CD8-positive, alpha-beta memory T cell (primary cell): ENCODE measurements at regions not wholly inside any gene's neighbourhood (a gene's known extent, or its start where the extent isn't known, plus 50 kb on each side); places are given as distances from the start of the nearest gene placed in this dataset.

Experiments
- CTCF ChIA-PET: fragments of 350-600 bp; sonication (Branson Sonifier 250); formaldehyde crosslinking; loops from one replicate; lab custom pipeline; 2021; ENCODE audit warnings: antibody characterized with exemption; lab: Charles Lee
- POLR2A ChIA-PET: fragments of 350-600 bp; sonication (Branson Sonifier 250); formaldehyde crosslinking; loops from one replicate; lab custom pipeline; 2021; ENCODE audit warnings: antibody characterized with exemption; lab: Charles Lee
- DNase-seq, 5 donors: peaks; one replicate each; pipeline versions ENCODE4 v3.0.0 to v3.0.0-alpha.2; 2020 to 2022; ENCODE audit warnings: mixed read lengths in 1 of 5
- H3K27ac ChIP-seq: one replicate; pipeline ENCODE4 v1.7.0; 2013; ENCODE audit warnings: low read depth, mild to moderate bottlenecking, low read length, moderate library complexity
- H3K27me3 ChIP-seq: 2 replicates; pipeline ENCODE4 v1.7.0; 2013; ENCODE audit warnings: low read length, mild to moderate bottlenecking; ENCODE audit not compliant: insufficient read depth, poor library complexity, severe bottlenecking
- H3K36me3 ChIP-seq: 2 replicates; pipeline ENCODE4 v1.7.0; 2013; ENCODE audit warnings: mild to moderate bottlenecking, low read length, moderate library complexity; ENCODE audit not compliant: insufficient read depth
- H3K4me1 ChIP-seq: 2 replicates; pipeline ENCODE4 v1.7.0; 2013; ENCODE audit warnings: mild to moderate bottlenecking, low read length, moderate library complexity; ENCODE audit not compliant: insufficient read depth
- H3K4me3 ChIP-seq: 2 replicates; pipeline ENCODE4 v1.7.0; 2013; ENCODE audit warnings: mild to moderate bottlenecking, low read length
- H3K9me3 ChIP-seq: 2 replicates; pipeline ENCODE4 v1.7.0; 2013; ENCODE audit warnings: mild to moderate bottlenecking, low read length
- H3K27ac Mint-ChIP-seq, 8 donors: one replicate each; pipeline ENCODE4 v1.8.0; 2020 to 2021; ENCODE audit warnings: mixed read lengths in 8 of 8, mild to moderate bottlenecking in 6 of 8, inconsistent platforms in 3 of 8, moderate library complexity in 3 of 8
- H3K27me3 Mint-ChIP-seq, 2 donors: one replicate each; pipeline ENCODE4 v1.8.0; 2020 to 2021; ENCODE audit warnings: mixed read lengths in 2 of 2, mild to moderate bottlenecking in 1 of 2, moderate library complexity in 1 of 2
- H3K36me3 Mint-ChIP-seq, 3 donors: one replicate each; pipeline ENCODE4 v1.8.0; 2020 to 2021; ENCODE audit warnings: mixed read lengths in 3 of 3, inconsistent platforms in 1 of 3, mild to moderate bottlenecking in 1 of 3
- H3K4me1 Mint-ChIP-seq, 3 donors: one replicate each; pipeline ENCODE4 v1.8.0; 2020 to 2021; ENCODE audit warnings: mixed read lengths in 3 of 3, inconsistent platforms in 1 of 3, mild to moderate bottlenecking in 1 of 3
- H3K4me3 Mint-ChIP-seq, 7 donors: one replicate each; pipeline ENCODE4 v1.8.0; 2020 to 2021; ENCODE audit warnings: mixed read lengths in 7 of 7, mild to moderate bottlenecking in 6 of 7, moderate library complexity in 4 of 7, inconsistent platforms in 2 of 7
- H3K9me3 Mint-ChIP-seq, 5 donors: one replicate each; pipeline ENCODE4 v1.8.0; 2020 to 2022; ENCODE audit warnings: mixed read lengths in 5 of 5, mild to moderate bottlenecking in 3 of 5, moderate library complexity in 2 of 5, inconsistent platforms in 1 of 5

- Mint-ChIP-seq H3K4me1 (no peaks in the 10 kb centered on the region), H3K9me3 (peaks cover 13 to 33% (median 18%) of the 10 kb centered on the region in 5 donors), H3K4me3 (no peak overlapping the region), H3K27ac (no peak overlapping the region), H3K27me3 (peaks cover 0 to 2% of the 10 kb centered on the region in 2 donors), H3K36me3 (peaks cover 0 to 2% (median 0%) of the 10 kb centered on the region in 3 donors)
- Histone ChIP-seq H3K27ac (no peak overlapping the region), H3K36me3 (no peaks in the 10 kb centered on the region), H3K9me3 (no peaks in the 10 kb centered on the region), H3K4me1 (no peaks in the 10 kb centered on the region), H3K4me3 (no peak overlapping the region), H3K27me3 (no peaks in the 10 kb centered on the region)
- DNase-seq: no peak
- CTCF ChIA-PET: no interaction called here
- POLR2A ChIA-PET: no interaction called here
These were observed 492.8 kb upstream of the NR3C2 start for GRCh38 chr4:148934926-148935578.

DNA sequence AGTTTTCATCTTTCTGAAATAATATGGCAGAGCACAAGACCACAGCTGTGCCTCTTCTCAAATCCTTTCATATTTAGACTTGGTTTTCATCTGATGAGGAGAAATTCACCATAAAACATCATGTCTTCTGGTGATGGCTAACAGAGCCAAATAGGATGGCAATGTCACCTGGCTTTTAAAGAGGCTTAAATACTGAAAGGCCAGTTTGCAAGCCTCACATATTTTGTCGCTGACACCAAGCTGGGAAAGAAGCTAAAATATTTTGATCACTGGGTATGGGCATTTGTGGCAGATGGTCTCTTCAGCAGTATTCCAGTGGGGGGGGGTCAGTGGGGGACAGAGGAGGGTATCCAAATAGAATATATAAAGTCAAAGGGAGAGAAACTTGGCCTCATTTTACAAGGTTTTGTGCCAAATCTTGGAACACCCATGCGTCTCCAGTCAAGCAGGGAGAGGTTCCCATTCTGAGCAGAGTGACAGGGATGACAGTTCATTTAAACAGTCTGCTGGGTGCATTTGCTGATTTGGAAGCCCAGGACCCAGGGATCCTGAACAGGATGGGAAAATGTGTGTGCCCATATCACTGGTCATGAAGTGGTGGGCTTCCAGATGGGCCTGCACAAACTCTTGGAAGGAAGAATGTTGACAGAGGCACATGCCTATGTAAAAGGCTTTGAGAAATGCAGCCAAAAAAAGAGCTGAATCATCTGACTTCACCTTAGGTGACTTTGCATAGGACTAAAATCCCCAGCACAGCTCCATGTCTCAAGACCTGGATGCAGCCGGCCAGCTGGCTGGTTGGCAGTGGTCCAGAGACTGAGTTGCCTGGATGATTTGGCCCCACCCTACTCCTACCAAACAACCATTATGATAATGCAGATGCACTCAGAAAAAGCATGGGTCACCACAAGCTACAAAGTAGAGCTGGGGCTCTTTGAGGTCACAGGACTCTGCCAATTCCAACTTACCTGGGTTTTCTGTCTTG lies 484.4 kb upstream of the NR3C2 start:
- H3K27me3 Mint-ChIP-seq: no peaks in the 10 kb centered on the region
- Histone ChIP-seq H3K9me3 (no peaks in the 10 kb centered on the region), H3K27me3 (no peaks in the 10 kb centered on the region), H3K4me3 (no peak overlapping the region), H3K36me3 (no peaks in the 10 kb centered on the region), H3K27ac (no peak overlapping the region), H3K4me1 (no peaks in the 10 kb centered on the region)
- no peak for DNase-seq
- H3K4me3 Mint-ChIP-seq: no peak overlapping the region
- H3K27ac Mint-ChIP-seq: no peak overlapping the region
- ChIA-PET POLR2A (no interaction called here), CTCF (interaction anchor here (0.9 kb wide), 1 partner anchor 19 kb away, joined by 3 read pairs; no protein-coding TSS in a partner anchor)
- peaks cover 19 to 28% (median 22%) of the 10 kb centered on the region in 5 donors for H3K9me3 Mint-ChIP-seq
- H3K36me3 Mint-ChIP-seq: peaks cover 0 to 5% (median 0%) of the 10 kb centered on the region in 3 donors
- no peaks in the 10 kb centered on the region for H3K4me1 Mint-ChIP-seq

DNA sequence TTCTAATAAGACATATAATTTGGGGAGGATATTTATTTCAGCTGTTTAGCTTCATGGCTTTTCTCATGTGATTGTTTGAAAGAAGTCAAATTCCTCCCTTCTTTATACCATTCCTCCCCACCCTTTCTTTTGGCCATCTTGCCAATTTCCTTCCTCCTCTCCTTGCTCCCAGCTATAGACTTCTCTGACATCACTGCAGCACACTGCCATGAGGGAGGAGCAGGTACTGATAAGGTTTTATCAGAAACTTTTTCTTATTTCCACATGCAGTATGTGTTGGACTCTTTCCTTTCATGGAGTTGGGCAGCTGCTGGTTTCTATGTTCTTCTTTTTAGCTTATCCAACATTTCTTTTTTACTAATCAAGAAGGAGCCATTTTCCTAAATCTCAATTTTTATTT lies 481.7 kb upstream of the NR3C2 start:
- POLR2A ChIA-PET: no interaction called here
- CTCF ChIA-PET: no interaction called here
- no peak for DNase-seq

DNA sequence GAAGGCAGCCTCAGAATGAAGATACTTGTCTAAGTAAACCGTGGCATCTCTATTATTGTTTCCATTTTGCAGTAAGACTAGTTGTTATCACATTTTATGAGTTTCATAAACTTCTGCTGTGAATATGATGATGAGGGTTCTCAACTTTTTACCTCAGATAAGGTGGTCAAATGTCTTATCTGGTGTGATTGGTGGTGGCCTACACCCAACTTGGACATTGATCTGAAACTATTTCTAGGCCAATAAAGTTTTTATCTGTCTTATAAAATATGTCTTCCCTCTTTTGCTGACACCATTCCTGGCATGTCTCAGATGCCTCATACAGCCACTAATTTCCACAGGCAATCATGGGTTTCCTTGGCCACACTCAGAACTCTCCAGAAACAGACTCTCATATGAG lies 480.3 kb upstream of the NR3C2 start:
- Histone ChIP-seq H3K27me3 (no peaks in the 10 kb centered on the region), H3K36me3 (no peaks in the 10 kb centered on the region), H3K4me3 (no peak overlapping the region), H3K27ac (no peak overlapping the region), H3K9me3 (no peaks in the 10 kb centered on the region), H3K4me1 (no peaks in the 10 kb centered on the region)
- Mint-ChIP-seq H3K4me3 (no peak overlapping the region), H3K27me3 (no peaks in the 10 kb centered on the region), H3K4me1 (no peaks in the 10 kb centered on the region), H3K9me3 (peaks cover 0 to 2% (median 0%) of the 10 kb centered on the region in 5 donors), H3K27ac (no peak overlapping the region), H3K36me3 (no peaks in the 10 kb centered on the region)
- POLR2A ChIA-PET: no interaction called here
- CTCF ChIA-PET: no interaction called here
- DNase-seq: no peak

More for the DNA sequence above, 481.7 kb upstream of the NR3C2 start:
- H3K9me3 Mint-ChIP-seq: peaks cover 0 to 6% (median 3%) of the 10 kb centered on the region in 5 donors
- no peak overlapping the region for H3K27ac Mint-ChIP-seq
- no peak overlapping the region for H3K4me3 Mint-ChIP-seq
- Histone ChIP-seq H3K4me3 (no peak overlapping the region), H3K4me1 (no peaks in the 10 kb centered on the region), H3K27ac (no peak overlapping the region), H3K9me3 (no peaks in the 10 kb centered on the region), H3K27me3 (no peaks in the 10 kb centered on the region), H3K36me3 (no peaks in the 10 kb centered on the region)
- no peaks in the 10 kb centered on the region for H3K36me3 Mint-ChIP-seq
- H3K27me3 Mint-ChIP-seq: no peaks in the 10 kb centered on the region
- no peaks in the 10 kb centered on the region for H3K4me1 Mint-ChIP-seq

DNA sequence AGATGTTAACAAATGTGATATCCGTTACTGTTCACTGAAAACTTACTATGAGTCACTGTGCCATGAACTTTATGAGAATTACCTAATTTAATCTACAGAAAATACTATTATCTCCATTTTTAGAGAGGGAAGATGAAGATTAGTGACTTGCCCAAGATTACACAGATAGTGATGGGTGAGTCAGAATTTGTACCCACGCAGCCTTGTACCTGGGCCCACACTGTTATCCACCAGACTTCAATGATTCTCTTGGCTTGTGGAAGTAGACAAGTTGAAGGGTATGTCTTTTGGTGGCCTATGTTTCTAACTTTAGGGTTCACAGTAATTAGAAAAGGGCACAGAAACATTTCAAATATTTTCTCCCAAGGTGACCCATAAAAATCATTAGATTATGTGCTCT lies 472.5 kb upstream of the NR3C2 start:
- H3K4me1 Mint-ChIP-seq: no peaks in the 10 kb centered on the region
- CTCF ChIA-PET: no interaction called here
- Histone ChIP-seq H3K4me1 (no peaks in the 10 kb centered on the region), H3K27ac (no peak overlapping the region), H3K9me3 (no peaks in the 10 kb centered on the region), H3K4me3 (no peak overlapping the region), H3K36me3 (no peaks in the 10 kb centered on the region), H3K27me3 (no peaks in the 10 kb centered on the region)
- no peaks in the 10 kb centered on the region for H3K27me3 Mint-ChIP-seq
- no peak overlapping the region for H3K4me3 Mint-ChIP-seq
- POLR2A ChIA-PET: no interaction called here
- no peak overlapping the region for H3K27ac Mint-ChIP-seq
- no peaks in the 10 kb centered on the region for H3K9me3 Mint-ChIP-seq
- DNase-seq: no peak
- no peaks in the 10 kb centered on the region for H3K36me3 Mint-ChIP-seq

DNA sequence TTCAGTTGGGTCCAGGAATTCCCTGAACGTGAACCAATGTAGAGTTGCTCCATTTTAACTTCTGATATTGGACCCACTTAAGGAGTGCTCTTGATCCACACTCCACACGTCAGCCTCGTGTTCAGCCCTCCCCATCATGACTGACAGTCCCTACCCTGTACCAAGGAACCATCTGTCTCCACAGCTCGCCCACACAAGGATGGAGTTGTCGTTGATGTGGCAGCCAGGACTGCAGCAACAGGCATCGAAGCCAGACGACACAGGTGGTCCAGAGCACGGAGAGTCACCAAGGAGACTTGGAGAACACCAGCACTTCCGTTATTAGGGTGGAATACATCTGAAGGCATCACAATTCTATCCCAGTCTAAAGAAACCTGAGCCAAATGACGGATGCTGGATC lies 472.1 kb upstream of the NR3C2 start:
- Histone ChIP-seq H3K9me3 (no peaks in the 10 kb centered on the region), H3K27ac (no peak overlapping the region), H3K4me3 (no peak overlapping the region), H3K4me1 (no peaks in the 10 kb centered on the region), H3K36me3 (no peaks in the 10 kb centered on the region), H3K27me3 (no peaks in the 10 kb centered on the region)
- Mint-ChIP-seq H3K4me3 (no peak overlapping the region), H3K36me3 (no peaks in the 10 kb centered on the region), H3K27me3 (no peaks in the 10 kb centered on the region), H3K27ac (peak overlapping the region in 1 of 8 donors; percentile 44), H3K9me3 (no peaks in the 10 kb centered on the region), H3K4me1 (no peaks in the 10 kb centered on the region)
- ChIA-PET CTCF (no interaction called here), POLR2A (no interaction called here)
- DNase-seq: no peak

GRCh38 chr4:148903388-148903787 lies 461.2 kb upstream of the NR3C2 start:
- no peaks in the 10 kb centered on the region for H3K27me3 ChIP-seq

DNA sequence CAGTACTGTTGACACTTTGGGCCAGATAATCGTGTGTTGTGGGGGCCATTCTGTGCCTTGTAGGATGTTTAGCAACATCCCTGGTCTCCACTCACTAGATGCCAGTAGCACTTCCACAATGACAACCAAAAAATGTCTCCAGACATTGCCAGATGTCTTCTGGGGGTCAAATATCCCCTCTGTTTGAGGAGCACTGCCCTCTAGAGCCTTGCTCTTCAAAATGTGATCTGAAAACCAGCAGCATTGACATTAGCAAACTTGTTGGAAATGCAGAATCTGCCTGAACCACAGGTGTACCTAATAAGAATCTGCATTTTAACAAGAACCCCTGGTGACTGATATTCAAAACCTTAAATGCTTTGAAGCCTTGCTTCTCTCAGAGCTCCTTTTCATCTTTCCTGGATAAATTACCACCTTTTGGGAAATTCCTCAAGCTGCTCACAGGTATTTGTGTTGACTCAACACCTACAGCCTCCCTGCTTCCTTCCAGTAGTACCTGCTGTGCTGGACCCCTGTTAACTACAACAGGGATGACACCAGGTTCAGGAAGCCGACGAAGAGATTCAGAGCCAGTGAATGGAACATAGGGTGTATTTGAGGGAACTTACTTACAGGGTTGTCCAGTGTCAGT lies 459.0 kb upstream of the NR3C2 start:
- no peaks in the 10 kb centered on the region for H3K4me1 ChIP-seq
- H3K4me3 ChIP-seq: no peak overlapping the region
- H3K27ac ChIP-seq: no peak overlapping the region
- H3K36me3 Mint-ChIP-seq: peaks cover 0 to 4% (median 1%) of the 10 kb centered on the region in 3 donors
- H3K36me3 ChIP-seq: no peaks in the 10 kb centered on the region
- no peaks in the 10 kb centered on the region for H3K4me1 Mint-ChIP-seq
- H3K4me3 Mint-ChIP-seq: no peak overlapping the region
- H3K27me3 ChIP-seq: no peaks in the 10 kb centered on the region
- CTCF ChIA-PET: no interaction called here
- H3K27me3 Mint-ChIP-seq: peaks cover 0 to 2% of the 10 kb centered on the region in 2 donors
- DNase-seq: no peak
- peaks cover 12 to 28% (median 15%) of the 10 kb centered on the region in 5 donors for H3K9me3 Mint-ChIP-seq
- H3K9me3 ChIP-seq: no peaks in the 10 kb centered on the region
- POLR2A ChIA-PET: no interaction called here
- H3K27ac Mint-ChIP-seq: no peak overlapping the region

More at GRCh38 chr4:148903388-148903787, 461.2 kb upstream of the NR3C2 start:
- no peaks in the 10 kb centered on the region for H3K36me3 ChIP-seq
- H3K27me3 Mint-ChIP-seq: peaks cover 0 to 2% of the 10 kb centered on the region in 2 donors
- POLR2A ChIA-PET: no interaction called here
- H3K27ac ChIP-seq: no peak overlapping the region
- H3K4me3 Mint-ChIP-seq: no peak overlapping the region
- peaks cover 5 to 15% (median 7%) of the 10 kb centered on the region in 5 donors for H3K9me3 Mint-ChIP-seq
- no peak overlapping the region for H3K27ac Mint-ChIP-seq
- CTCF ChIA-PET: no interaction called here
- peaks cover 0 to 1% (median 0%) of the 10 kb centered on the region in 3 donors for H3K36me3 Mint-ChIP-seq
- no peaks in the 10 kb centered on the region for H3K4me1 Mint-ChIP-seq
- H3K4me3 ChIP-seq: no peak overlapping the region
- no peaks in the 10 kb centered on the region for H3K9me3 ChIP-seq
- H3K4me1 ChIP-seq: no peaks in the 10 kb centered on the region
- DNase-seq: no peak
